GM04503 (cell line): ENCODE measurements at regions not wholly inside any gene's neighbourhood (a gene's known extent, or its start where the extent isn't known, plus 50 kb on each side); places are given as distances from the start of the nearest gene placed in this dataset.
"Not testable (repeated sequence)": the region's sequence is repeated elsewhere in the genome, so short reads cannot be mapped to it uniquely, and the experiment has no call there.

Source experiments
- DNase-seq: peaks from one replicate; pipeline ENCODE4 v3.0.0-alpha.2; 2012; ENCODE audit warnings: low read depth

DNA sequence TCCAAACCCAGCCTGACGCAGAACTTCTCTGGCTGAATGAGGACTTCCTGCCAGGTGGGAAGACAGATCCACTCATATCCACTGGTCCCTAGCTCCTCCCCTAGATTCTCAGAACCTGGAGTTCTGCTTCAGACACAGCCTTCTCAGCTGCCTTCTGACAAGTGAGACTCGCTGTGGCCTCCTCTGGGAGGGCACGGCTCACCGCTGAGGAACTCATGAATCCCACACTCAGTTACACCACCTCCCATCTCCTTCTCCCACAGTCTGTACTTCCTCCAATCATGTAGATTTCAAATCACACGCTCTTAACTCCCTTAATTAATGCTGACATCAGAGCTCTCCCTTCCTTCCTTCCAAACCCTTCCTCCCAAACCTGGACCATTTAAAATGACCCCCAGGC, 86.4 kb upstream of the TMEM45B start:
- DNase-seq, result no peak

DNA sequence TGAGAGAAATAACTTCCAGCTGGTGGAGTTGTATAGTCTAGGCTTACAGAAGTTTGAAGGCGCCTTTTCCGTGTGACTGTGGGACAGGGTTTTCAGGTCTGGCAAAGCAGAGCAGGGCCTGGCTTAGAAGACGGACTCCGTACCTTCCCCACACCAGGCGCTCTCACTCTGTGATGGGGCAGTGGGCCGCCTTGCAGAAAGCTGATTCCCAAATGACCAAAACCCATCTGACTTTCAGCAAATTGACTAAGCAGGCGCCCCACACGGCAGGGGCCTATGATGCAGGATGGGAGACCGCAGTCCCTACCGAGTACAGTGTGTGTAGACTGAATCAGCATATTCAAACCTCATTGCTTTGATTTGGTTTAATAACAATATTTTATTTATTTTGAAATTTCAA, 85.8 kb upstream of the TMEM45B start:
- DNase-seq, result no peak

DNA sequence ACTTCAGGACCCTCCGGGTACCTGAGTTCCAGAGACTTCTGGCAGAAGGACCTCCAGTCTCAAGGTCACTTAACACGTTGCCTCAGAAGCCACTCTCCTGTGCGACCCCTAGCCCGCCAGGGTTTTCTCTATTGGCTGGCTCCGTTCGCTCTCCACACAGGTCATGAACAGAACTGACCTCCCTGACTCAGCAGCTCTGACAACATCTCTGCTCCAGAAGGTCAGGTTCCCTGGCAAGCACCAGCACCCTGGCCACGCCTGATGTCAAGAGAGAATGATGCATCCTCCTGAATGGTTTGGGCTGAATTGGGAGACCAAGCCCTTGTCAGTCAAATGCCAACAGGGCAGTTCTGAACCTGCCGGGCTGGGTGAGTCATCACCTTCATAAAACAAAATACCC, 84.3 kb upstream of the TMEM45B start:
- no peak for DNase-seq

DNA sequence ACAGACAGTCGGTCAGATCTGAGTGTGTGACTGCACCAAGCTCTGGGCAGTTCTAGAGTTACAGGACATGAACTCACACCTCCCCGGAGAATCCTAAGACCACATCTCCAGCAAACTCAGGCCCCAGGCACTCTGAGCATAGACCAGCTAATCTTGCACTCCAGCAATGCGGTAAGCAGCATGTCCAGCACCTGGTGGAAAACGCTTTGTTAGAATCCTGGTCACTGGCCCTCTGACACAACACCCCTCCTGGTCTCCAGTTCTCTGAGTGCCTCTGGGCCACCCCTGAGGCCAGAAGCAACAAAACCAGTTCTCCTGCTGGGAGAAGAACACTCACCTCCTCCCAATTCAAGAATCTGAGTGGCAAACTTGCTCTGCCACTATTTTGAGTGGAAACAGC, 82.7 kb upstream of the TMEM45B start:
- DNase-seq, result no peak

DNA sequence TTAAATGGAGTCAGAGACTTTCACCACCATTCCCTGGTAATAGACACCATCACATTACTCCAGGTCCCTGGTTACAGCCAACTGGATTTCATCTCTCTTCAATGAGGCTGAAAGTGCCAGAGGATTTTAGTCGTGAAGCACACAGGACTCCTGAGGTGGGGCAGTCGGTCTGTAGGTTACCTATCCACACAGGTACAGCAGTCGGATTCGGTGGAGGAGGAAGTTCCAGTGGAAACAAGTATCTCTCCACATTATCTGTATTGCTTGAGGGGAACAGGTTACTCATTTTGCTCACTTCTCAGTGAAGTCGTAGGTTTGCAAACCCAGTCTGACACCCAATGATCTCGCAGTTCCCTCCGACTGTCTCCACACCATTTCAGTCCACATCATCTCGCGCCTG, 82.3 kb upstream of the TMEM45B start:
- DNase-seq, result no peak

DNA sequence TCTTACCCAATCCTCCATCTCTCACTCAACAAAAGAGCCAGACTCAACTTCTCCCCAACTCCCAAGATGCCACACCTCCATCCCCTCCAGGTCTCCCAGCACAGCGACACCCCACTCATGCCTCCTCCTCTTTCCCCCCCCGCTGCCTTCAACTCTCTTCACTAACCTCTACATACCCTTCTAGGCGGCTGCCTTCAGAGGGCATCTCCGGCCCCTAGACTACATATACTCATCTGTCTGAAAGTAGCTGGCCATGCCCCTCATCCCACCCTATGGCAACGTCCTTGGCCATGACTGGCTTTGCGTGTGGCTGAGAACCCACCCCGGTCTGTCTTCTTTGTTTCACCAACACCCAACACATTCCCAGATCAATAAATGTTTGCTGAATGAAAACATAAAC, 81.7 kb upstream of the TMEM45B start:
- no peak for DNase-seq

DNA sequence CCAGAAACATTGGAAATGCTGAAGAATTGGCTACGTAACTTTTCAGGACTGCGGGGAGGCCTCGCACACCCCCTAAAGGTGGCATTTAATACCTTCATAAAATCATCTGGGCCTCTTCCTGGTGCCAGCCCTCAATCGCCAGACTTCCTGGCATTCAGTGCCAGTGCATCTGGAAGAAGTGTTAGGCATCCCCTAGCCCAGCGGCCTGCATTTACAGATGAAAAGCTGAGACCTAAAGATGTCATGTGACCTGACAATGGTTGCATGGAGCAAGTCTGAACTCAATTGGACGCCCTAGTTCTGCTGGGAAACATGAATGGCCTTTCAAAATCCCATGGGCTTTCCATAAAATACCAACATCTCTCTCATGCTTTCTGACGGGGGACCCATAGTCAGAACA, 81.0 kb upstream of the TMEM45B start:
- no peak for DNase-seq

DNA sequence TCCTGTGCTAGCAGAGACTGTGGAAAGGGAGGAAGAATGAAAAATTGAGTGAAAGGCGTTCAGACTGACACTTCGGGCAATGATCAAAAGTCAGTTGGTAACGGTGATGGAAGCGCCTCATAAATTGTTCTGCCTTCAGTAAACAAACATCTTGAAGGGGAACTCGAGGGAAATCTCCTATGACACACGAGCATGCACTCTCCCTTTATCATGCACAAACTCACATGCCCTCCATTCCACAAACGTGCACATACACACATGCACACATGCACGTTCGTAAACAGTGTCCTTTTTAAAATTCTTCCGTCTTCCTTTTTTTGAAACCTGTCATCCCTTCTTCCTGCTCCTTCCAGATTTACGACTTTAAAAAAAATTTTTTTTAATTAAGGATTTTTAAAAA, 77.8 kb upstream of the TMEM45B start:
- DNase-seq, result no peak

DNA sequence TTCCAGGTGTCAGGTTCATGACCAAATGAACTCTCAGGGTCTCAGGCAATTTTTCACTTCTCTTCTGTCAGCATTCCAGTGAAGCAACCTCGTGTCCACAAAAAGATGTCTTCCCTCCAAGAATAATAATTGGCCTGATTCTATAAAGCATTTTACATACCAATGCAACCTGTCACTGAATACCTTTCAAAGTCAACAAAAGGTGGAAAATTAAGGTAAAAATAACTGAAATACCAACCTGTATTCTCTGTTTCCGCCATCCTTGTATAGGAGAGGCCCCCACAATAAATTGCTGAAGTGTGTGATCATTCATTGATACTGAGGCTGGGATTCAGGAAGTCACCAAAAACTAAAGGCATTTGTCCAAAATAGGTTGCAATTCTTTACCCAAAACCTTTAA, 77.4 kb upstream of the TMEM45B start:
- DNase-seq, result no peak

DNA sequence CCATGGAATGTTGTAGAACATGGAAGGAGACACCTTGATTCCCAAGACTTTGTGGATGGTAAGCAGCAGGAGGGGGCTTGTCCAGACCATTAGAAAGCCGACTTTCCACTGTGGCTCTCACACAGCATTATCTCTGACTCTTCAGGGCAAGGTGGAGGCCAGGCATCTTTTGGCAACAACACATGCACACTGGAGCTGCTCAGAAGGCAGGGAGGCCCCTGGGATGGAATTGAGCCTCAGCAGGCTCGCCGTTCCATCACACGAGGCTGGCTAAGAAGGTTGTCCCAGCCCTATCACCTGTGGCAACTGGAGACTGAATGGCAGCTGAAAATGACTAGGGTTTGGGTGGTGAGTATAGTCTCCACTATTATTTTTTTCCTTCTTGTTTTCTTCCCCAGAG, 76.3 kb upstream of the TMEM45B start:
- no peak for DNase-seq

DNA sequence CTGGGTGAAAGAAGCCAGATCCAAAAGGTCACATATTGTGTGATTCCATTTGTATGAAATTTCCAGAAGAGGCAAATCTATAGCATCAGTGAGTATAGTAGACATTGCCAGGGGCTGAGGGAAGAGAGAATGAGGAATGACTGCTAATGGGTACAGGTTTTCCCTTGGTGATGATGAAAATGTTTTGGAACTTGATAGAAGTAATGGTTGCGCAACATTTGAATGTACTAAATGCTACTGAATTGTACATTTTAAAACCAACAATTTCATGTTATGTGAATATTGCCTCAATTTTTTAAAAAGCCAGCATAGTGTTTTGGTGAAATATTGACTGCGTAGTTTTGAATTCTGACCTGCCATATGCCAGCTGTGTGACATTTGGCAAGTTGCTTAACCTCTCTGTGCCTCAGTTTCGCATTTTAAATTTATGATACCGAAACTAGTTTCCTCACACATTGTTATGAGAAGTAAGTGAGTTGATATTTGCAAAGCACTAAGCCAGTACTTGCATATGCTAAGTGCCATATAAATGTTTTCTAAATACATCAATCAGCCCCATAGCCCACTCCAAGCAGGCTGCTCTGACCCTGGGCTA, 75.4 kb upstream of the TMEM45B start:
- no peak for DNase-seq

DNA sequence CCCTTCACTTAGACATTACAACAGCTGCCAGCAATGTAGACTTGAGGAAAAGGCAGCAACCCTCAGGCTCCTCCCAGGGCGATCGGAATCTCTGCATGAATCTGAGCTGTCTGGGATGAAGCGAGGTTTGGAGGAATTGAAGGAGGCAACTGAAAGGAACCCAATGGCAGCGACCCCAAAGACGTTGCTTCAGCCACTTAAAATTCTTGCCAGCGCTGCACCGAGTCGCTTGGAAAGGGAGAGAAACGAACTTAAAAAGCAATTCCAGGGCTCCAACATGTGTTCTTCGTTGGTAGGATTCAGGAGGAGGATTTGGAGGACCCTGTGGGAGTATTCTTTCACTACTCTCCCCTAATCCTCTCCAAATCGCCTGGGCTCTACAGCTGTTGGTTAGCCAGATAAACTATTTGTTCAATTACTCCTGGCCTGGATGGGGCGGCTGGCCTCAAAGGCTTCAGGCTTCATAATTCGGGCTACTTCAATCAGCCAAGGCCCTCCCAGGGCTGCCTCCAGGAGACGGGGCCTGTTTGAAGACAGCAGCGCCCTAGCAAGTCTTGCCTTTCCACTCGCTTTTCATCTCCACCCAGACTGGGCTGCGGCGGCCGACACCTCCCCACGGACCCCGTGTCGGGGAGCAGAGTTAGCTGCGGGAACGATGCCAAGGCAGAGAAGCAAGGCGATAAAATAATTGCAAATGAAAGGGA, 72.4 kb upstream of the TMEM45B start:
- no peak for DNase-seq

DNA sequence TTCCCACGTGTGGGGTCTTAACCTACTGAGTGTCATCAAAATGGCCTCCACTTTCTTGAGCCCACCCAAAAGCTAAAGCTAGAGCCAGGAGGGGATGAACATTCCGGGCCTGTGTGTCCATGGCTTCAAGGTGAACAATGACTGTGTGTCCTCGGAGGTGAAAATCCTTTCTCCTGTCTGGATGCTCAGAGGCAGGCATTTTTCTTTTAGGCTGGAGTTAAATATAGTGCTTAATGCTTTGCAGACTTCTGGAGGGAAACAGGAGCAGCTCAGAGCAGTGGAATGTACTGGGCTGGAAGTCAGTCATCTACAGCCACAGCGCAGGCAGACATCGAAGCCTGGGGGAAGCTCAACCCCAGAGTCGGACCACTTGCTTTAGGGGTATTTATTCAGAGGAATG, 68.6 kb upstream of the TMEM45B start:
- no peak for DNase-seq

DNA sequence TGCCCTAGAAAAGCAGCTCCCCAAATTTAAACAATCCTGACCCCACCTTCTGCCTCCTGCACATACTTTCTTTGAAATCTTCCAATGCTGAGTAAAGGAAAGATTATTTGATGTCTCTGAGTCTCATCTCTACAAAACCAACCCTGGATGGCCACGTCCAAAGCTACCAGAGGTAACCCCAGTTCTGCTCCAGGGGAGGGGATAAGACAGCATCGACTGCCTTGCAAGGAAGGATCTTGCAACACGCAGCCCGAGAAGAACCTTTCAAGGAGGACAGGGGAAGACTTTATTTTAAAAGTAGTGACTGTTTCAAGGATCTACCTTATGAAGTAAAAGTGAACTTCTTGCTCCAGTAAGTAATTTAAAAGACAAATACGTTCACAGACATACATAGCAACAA, 66.5 kb upstream of the TMEM45B start:
- DNase-seq, result no peak

DNA sequence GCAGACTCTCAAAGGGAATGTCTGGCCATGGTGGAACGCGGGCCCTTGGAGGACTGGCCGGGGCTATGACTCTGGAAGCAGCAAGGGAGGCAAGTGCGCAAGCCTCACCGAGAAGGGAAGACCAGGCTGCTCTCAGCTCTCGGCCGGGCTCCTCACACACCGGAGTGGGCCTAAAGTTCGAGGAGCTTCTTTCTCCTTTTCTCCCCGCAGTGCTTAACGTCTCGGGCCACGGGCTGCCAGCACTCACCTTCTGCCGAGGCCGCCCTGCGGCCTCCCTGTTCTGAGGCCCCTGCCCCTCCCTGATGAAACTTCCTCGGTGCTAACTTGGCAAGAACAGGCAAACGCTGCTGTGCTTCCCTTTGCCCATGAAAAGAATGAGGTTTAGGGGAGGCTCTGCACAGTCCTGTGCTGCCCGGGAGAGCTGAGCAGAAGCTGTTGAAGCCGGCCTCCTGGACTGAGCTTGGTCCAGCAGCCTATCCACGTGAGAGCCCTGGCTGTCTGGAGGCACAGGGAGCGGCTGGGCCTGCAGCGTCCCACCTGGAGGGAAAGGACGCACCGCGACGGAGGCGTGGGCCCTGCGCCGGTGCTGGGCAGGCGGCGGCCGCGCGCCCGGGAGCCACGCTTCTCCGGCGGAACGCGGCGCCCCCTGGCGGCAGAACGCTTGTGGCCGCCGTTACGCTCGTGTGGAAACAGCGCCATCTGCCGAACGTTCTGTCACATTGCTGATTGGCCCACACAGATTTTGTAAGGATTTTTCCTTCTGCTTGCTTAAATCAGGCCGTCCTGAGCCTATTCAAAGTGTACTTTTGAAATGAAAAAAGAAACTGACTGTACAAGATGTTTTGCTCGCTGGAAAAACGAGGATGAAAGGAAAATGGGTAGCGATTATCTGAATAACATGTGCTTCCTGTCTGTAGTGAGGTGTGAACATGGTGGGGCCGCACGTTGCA, 65.0 kb upstream of the TMEM45B start:
- DNase-seq, result no peak

DNA sequence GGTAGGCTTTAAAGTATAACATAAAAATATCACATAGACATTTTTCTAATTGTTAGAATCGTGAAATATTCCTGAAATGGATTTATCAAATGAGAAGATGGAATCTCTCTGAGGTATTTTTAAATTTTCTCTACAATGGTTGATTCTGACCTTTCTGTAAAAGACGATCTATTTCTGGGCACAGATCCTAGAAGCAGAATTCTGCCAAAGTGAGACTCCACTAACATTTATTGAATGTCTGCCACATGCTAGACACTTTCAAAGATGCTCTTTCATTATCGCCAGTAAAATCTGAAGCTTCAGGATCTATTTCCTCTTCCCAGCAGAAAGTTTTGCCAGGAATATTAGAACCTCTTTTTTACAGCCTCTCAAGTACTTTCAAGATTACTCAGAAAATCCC, 64.1 kb upstream of the TMEM45B start:
- DNase-seq, result no peak

DNA sequence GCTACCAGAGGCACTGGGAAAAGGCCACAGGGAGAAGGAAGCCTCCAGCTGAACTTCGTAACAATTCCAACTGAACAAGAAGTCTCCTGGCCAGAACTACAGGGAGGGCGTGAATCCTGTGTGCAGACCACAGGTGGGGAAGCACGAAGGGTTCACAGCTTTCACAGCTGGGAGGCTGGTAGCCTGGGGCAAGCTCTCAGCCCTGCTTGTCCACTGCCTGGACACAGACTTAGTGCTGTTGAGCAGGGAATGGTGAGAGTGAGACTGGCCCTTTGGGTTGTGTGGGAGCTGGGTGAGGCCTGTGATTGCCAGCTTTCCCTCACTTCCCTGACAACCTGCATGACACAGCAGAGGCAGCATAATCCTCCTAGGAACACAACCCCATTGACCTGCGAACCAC, 52.1 kb upstream of the TMEM45B start:
- not testable (repeated sequence) for DNase-seq

DNA sequence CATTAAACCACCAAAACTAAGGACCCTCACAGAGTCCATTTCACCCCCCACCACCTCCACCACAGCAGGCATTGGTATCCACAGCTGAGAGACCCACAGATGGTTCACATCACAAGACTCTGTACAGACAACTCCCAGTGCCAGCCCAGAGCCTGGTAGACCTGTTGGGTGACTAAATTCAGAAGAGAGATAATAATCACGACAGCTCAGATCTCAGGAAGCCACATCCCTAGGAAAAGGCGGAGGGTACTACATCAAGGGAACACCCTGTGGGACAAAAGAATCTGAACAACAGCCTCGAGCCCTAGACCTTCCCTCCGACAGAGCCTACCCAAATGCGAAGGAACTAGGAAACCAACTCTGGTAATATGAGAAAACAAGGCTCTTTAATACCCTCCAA, 51.4 kb upstream of the TMEM45B start:
- DNase-seq, result not testable (repeated sequence)
